A549 (cell line): ENCODE measurements at regions not wholly inside any gene's neighbourhood (a gene's known extent, or its start where the extent isn't known, plus 50 kb on each side); places are given as distances from the start of the nearest gene placed in this dataset.
A peak's percentile ranks its signal among the peaks of the same experiment; 100 is the strongest.

Source experiments
- ATAC-seq, 2 experiments: fragments of 200-7000 bp in 1 of 2; fragments of >200 bp in 1 of 2; cut with Nextera tagmentation in 1 of 2; cut with Tn5 transposase in 1 of 2; 3 replicates each; pipeline versions ENCODE4 v1.8.0 to v1.9.1; 2018 to 2020; ENCODE audit warnings: mild to moderate bottlenecking in 1 of 2, moderate library complexity in 1 of 2
- CTCF ChIA-PET: fragments of 300-600 bp; sonication (Branson Sonifier 250); formaldehyde crosslinking; extraction: SDS; loops from one replicate; lab custom pipeline; 2021; ENCODE audit warnings: antibody characterized with exemption, inconsistent platforms; lab: Yijun Ruan, JAX
- POLR2A ChIA-PET: fragments of 350-600 bp; formaldehyde crosslinking; extraction: SDS; loops from one replicate; lab custom pipeline; 2021; ENCODE audit warnings: antibody characterized with exemption, inconsistent platforms; lab: Yijun Ruan, JAX
- DNase-seq, 2 experiments: peaks; one replicate each; pipeline versions ENCODE4 v3.0.0 to v3.0.0-alpha.2; 2011 to 2016; ENCODE audit warnings: low read depth in 1 of 2, low spot score in 1 of 2
- FAIRE-seq: peaks from 2 replicates; lab custom pipeline; 2011; peaks lifted over from hg19 to GRCh38; lab: Jason Lieb, UNC
- H3K27ac ChIP-seq, 2 experiments: fragments of >200 bp; sonication (Bioruptor Twin); formaldehyde crosslinking; 3 replicates each; pipeline ENCODE4 v1.5.1; 2016 to 2017
- H3K4me1 ChIP-seq: fragments of >200 bp; sonication (Bioruptor Twin); formaldehyde crosslinking; 3 replicates; pipeline ENCODE4 v1.6.1; 2016
- H3K4me2 ChIP-seq: fragments of >200 bp; sonication (Bioruptor Twin); formaldehyde crosslinking; 3 replicates; pipeline ENCODE4 v1.6.1; 2016
- H3K4me3 ChIP-seq: fragments of >200 bp; sonication (Bioruptor Twin); formaldehyde crosslinking; 3 replicates; pipeline ENCODE4 v1.5.1; 2016
- H3K9me3 ChIP-seq: fragments of >200 bp; sonication (Bioruptor Twin); formaldehyde crosslinking; 3 replicates; pipeline ENCODE4 v1.6.1; 2016
- BCL3 ChIP-seq: fragments of >200 bp; sonication (Bioruptor Twin); formaldehyde crosslinking; IDR thresholded peaks from 3 replicates; pipeline ENCODE4 v1.6.1; 2016
- CBX8 ChIP-seq: fragments of 200-600 bp; sonication (generic); IDR thresholded peaks from 2 replicates; pipeline ENCODE4 v1.6.1; 2016
- CTCF ChIP-seq: fragments of >200 bp; sonication (Bioruptor Twin); formaldehyde crosslinking; IDR thresholded peaks from 3 replicates; pipeline ENCODE4 v1.5.1; 2016
- EHF ChIP-seq: fragments of 250-450 bp; sonication (Bioruptor Pico); IDR thresholded peaks from 2 replicates; pipeline ENCODE4 v1.5.0; 2020; ENCODE audit warnings: mild to moderate bottlenecking
- EHMT2 ChIP-seq: fragments of 200-600 bp; sonication (generic); IDR thresholded peaks from 2 replicates; pipeline ENCODE4 v1.6.1; 2016; ENCODE audit warnings: antibody characterized with exemption, low read depth, mild to moderate bottlenecking, moderate library complexity
- ELK1 ChIP-seq: fragments of 150-350 bp; IDR thresholded peaks from 2 replicates; pipeline ENCODE4 v1.6.1; 2014; ENCODE audit warnings: low read depth, mild to moderate bottlenecking, low read length
- FOSB ChIP-seq: fragments of 250-450 bp; sonication (Bioruptor Pico); IDR thresholded peaks from 2 replicates; pipeline ENCODE4 v1.5.0; 2020; ENCODE audit warnings: mild to moderate bottlenecking, moderate library complexity
- HOXB13 ChIP-seq: fragments of 250-450 bp; sonication (Bioruptor Pico); IDR thresholded peaks from 2 replicates; pipeline ENCODE4 v1.5.0; 2020; ENCODE audit warnings: low read depth, mild to moderate bottlenecking, moderate library complexity
- KDM1A ChIP-seq: fragments of 200-600 bp; sonication (generic); IDR thresholded peaks from 2 replicates; pipeline ENCODE4 v1.6.1; 2016; ENCODE audit warnings: low read depth, mild to moderate bottlenecking
- KDM5A ChIP-seq: fragments of 200-600 bp; sonication (generic); IDR thresholded peaks from 2 replicates; pipeline ENCODE4 v1.6.1; 2016; ENCODE audit warnings: antibody characterized with exemption, mild to moderate bottlenecking
- MYC ChIP-seq: IDR thresholded peaks from 2 replicates; pipeline ENCODE4 v1.6.1; 2012; ENCODE audit warnings: mild to moderate bottlenecking, inconsistent platforms, low read length, improper control_type of control experiment, borderline replicate concordance
- NFE2L2 ChIP-seq: fragments of 150-350 bp; conservative IDR thresholded peaks from 2 replicates; pipeline ENCODE4 v1.6.1; 2014; ENCODE audit warnings: low read length
- NPAS2 ChIP-seq: fragments of 250-450 bp; sonication (Bioruptor Pico); IDR thresholded peaks from 2 replicates; pipeline ENCODE4 v1.8.0; 2022; ENCODE audit warnings: mild to moderate bottlenecking, moderate library complexity, borderline replicate concordance
- NR3C1 ChIP-seq: fragments of >200 bp; sonication (Bioruptor Twin); formaldehyde crosslinking; IDR thresholded peaks from 3 replicates; pipeline ENCODE4 v1.6.1; 2017
- RFX5 ChIP-seq: fragments of 450-650 bp; IDR thresholded peaks from 2 replicates; pipeline ENCODE4 v1.7.1; 2014; ENCODE audit warnings: antibody characterized with exemption, mild to moderate bottlenecking, moderate library complexity
- RNF2 ChIP-seq: fragments of 200-600 bp; sonication (generic); IDR thresholded peaks from 2 replicates; pipeline ENCODE4 v1.6.1; 2016; ENCODE audit warnings: low read depth, mild to moderate bottlenecking, antibody characterized with exemption, moderate library complexity, borderline replicate concordance
- SMC3 ChIP-seq: fragments of >200 bp; sonication (Bioruptor Twin); formaldehyde crosslinking; IDR thresholded peaks from 3 replicates; pipeline ENCODE4 v1.6.1; 2018; ENCODE audit warnings: inconsistent platforms
- ZFP36 ChIP-seq: fragments of 450-650 bp; IDR thresholded peaks from 2 replicates; pipeline ENCODE4 v1.6.1; 2014; ENCODE audit warnings: borderline replicate concordance; ENCODE audit not compliant: partially characterized antibody
- ZNF302 ChIP-seq: fragments of 250-450 bp; sonication (Bioruptor Pico); IDR thresholded peaks from 2 replicates; pipeline ENCODE4 v1.9.0; 2021; ENCODE audit warnings: inconsistent platforms, mild to moderate bottlenecking, moderate library complexity
- WGBS: methylation state at CpG from one replicate; pipeline ENCODE4 v1.1.6; 2017; ENCODE audit errors: missing lambda C conversion rate; 5-methylcytosine and 5-hydroxymethylcytosine counted together

DNA sequence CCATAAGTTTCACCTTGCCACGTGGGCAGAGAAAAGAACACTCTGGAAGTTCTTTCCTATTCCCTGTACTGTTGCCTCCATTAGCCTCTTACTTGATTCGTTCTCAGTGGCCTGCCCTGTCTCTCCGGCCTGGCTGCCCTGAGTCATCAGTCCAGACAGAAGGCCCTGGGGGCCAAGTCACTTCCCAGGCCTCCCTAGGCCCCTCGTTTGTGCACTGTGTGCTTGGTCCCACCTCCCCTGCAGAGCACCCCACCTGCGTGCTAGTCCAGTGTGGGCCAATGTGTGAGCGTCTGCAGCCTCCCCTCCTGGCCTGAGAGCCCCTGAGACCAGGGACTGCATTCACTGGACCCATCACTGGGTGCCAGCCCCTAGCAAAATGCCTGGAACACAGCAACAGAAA is 191.2 kb upstream of the RREB1 start:
- H3K9me3 ChIP-seq: no peaks in the 10 kb centered on the region
- H3K4me3 ChIP-seq: no peak overlapping the region
- no peak overlapping the region for H3K4me2 ChIP-seq
- no peak for ATAC-seq
- WGBS: 75% methylated on average over 3 of the region's 6 CpGs
- no peak for FAIRE-seq
- ChIA-PET POLR2A (no interaction called here), CTCF (no interaction called here)
- no peak for TF ChIP-seq NPAS2 (CRISPR knock-in tag)
- TF ChIP-seq MYC: no peak
- no peak for TF ChIP-seq NFE2L2
- 0 out of 3 replicates have a peak, but pooled peaks cover 5% of the 10 kb centered on the region for H3K4me1 ChIP-seq
- H3K27ac ChIP-seq: peak overlapping the region in 1 of 2 experiments; percentile 12; a peak in 1 of 6 replicates
- DNase-seq: no peak

DNA sequence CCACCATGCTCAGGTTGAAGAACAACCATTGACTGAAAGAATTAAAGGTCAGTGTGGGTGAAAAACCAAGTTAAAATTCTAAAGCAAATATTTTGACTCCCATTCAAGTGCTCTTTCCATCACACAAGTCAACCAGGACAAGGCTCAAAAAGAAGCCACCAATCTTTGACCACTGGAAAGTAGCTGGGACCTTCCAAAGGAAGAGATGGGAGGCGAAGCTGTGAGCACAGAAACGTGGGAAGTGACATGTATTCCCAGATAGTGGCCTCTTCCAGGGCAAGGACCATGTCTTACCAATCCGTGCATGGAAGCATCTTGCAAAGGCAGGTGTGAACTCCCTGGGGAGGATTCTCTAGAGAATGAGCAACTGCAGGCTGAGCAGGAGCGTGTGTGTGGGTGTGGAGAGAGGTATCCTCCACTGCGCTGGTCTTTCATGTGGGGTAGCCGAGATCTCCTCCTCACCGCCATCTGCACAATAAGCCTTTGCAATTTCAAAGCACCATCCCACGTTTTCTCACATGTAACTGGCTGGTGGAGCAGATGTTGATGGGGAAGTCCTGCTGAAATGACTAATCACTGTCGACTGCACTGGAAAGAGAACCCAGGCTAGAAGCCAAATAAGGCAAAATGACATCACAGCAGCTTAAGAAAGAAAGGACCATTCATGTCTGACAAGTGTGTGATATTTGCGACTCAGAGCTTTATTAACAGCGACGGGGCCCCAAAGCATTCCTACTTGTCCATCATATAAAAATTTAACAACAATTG is 189.4 kb upstream of the RREB1 start:
- peak in 1 of 2 experiments; percentile 44 for DNase-seq
- no peak for TF ChIP-seq ELK1
- no peak for TF ChIP-seq RFX5
- no peak for TF ChIP-seq RNF2
- TF ChIP-seq NFE2L2: no peak
- TF ChIP-seq ZFP36: peak; percentile 8
- ChIA-PET POLR2A (no interaction called here), CTCF (interaction anchor here (1.1 kb wide), 1 partner anchor 193 kb away, joined by 4 read pairs; no protein-coding TSS in a partner anchor)
- no peak for FAIRE-seq
- WGBS: 56% methylated on average over 12 of the region's 12 CpGs
- no peak; a peak in 1 of 6 replicates for ATAC-seq
- Histone ChIP-seq H3K4me2 (no peak overlapping the region), H3K27ac (no peak overlapping the region), H3K4me1 (0 out of 3 replicates have a peak, but pooled peaks cover 5% of the 10 kb centered on the region), H3K9me3 (no peaks in the 10 kb centered on the region), H3K4me3 (no peak overlapping the region)

DNA sequence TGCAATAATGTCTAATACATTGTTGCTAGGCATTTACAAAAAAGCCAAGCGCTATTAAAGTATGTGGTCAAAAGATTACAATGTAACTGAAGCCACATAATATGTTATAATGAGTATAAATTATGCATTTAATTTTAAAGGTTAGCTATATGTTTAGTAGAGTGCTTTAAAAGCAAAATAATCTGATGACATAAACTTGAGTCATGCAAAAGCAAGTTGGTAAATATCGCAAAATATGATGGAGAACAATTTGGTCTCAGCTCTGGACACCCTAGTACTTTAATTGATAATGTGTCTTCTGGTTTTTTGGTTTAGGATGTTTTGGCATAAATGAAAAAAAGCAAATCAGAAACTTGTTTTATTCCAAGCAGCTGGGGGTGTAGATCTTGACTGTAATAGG is 188.6 kb upstream of the RREB1 start:
- ChIA-PET POLR2A (no interaction called here), CTCF (no interaction called here)
- Histone ChIP-seq H3K27ac (no peak overlapping the region), H3K4me1 (0 out of 3 replicates have a peak, but pooled peaks cover 5% of the 10 kb centered on the region), H3K9me3 (no peaks in the 10 kb centered on the region), H3K4me2 (no peak overlapping the region), H3K4me3 (no peak overlapping the region)
- DNase-seq (no peak), ATAC-seq (no peak), FAIRE-seq (no peak)
- 67% methylated on average over 2 of the region's 2 CpGs for WGBS
- no peak for TF ChIP-seq EHMT2
- TF ChIP-seq ZNF302 (CRISPR knock-in tag): no peak
- no peak for TF ChIP-seq BCL3
- no peak for TF ChIP-seq CTCF
- TF ChIP-seq EHF (CRISPR knock-in tag): no peak
- TF ChIP-seq NR3C1: no peak
- no peak for TF ChIP-seq FOSB (CRISPR knock-in tag)
- no peak for TF ChIP-seq SMC3
- no peak for TF ChIP-seq ZFP36
- no peak for TF ChIP-seq KDM1A
- no peak for TF ChIP-seq CBX8
- TF ChIP-seq KDM5A: no peak
- no peak for TF ChIP-seq HOXB13 (CRISPR knock-in tag)
